Subcutaneous abdominal adipose tissue (tissue), 5 donors: ENCODE measurements at regions not wholly inside any gene's neighbourhood (a gene's known extent, or its start where the extent isn't known, plus 50 kb on each side); places are given as distances from the start of the nearest gene placed in this dataset.

Source experiments
- H3K27ac ChIP-seq: one replicate; pipeline ENCODE4 v1.7.0; 2013; ENCODE audit warnings: low read depth, mild to moderate bottlenecking, inconsistent platforms, low read length, moderate library complexity
- H3K27me3 ChIP-seq, 5 donors: one replicate each; pipeline ENCODE4 v1.7.0; 2013; ENCODE audit warnings: low read length in 5 of 5, inconsistent platforms in 1 of 5; ENCODE audit not compliant: control insufficient read depth in 5 of 5, insufficient read depth in 4 of 5
- H3K36me3 ChIP-seq, 5 donors: one replicate each; pipeline ENCODE4 v1.7.0; 2013; ENCODE audit warnings: low read length in 5 of 5; ENCODE audit not compliant: control insufficient read depth in 5 of 5, insufficient read depth in 5 of 5
- H3K4me1 ChIP-seq, 5 donors: one replicate each; pipeline ENCODE4 v1.7.0; 2013; ENCODE audit warnings: low read length in 5 of 5, mild to moderate bottlenecking in 3 of 5, moderate library complexity in 1 of 5; ENCODE audit not compliant: control insufficient read depth in 5 of 5, insufficient read depth in 5 of 5
- H3K4me3 ChIP-seq, 5 donors: one replicate each; pipeline ENCODE4 v1.7.0; 2013; ENCODE audit warnings: low read length in 5 of 5, low read depth in 1 of 5
- H3K9ac ChIP-seq, 5 donors: one replicate each; pipeline ENCODE4 v1.7.0; 2013; ENCODE audit warnings: low read length in 5 of 5, mild to moderate bottlenecking in 4 of 5, moderate library complexity in 3 of 5
- H3K9me3 ChIP-seq, 5 donors: one replicate each; pipeline ENCODE4 v1.7.0; 2013; ENCODE audit warnings: low read length in 5 of 5; ENCODE audit not compliant: control insufficient read depth in 5 of 5
- donor health status: healthy.
- donor health status: healthy.
- donor health status: healthy.
- donor health status: healthy.
- donor health status: healthy.

DNA sequence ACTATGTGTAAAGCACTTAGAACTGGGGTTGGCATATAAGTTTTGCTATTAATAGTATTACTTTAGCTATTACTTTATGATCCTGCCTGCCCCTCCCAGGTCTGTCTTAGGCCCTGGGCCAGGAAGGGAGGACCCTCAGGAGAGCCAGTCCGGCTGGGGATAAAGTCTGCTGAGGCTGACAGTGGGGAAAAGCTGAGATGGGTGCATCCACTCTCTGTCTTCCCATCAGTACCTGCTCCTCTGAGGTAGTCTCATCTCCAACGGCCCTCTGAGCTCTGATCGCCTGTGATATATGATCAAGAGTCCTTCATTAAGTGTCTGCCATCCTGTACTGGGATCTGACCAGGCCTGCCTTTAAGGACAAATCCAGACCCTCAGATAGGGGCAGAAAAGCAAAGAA lies 156.5 kb upstream of the PJA1 start:
- Histone ChIP-seq H3K36me3 (no peaks in the 10 kb centered on the region), H3K4me1 (no peaks in the 10 kb centered on the region), H3K27ac (no peak overlapping the region), H3K4me3 (no peak overlapping the region), H3K9me3 (no peaks in the 10 kb centered on the region), H3K27me3 (peaks cover 0 to 20% (median 14%) of the 10 kb centered on the region in 5 donors), H3K9ac (no peak overlapping the region)

DNA sequence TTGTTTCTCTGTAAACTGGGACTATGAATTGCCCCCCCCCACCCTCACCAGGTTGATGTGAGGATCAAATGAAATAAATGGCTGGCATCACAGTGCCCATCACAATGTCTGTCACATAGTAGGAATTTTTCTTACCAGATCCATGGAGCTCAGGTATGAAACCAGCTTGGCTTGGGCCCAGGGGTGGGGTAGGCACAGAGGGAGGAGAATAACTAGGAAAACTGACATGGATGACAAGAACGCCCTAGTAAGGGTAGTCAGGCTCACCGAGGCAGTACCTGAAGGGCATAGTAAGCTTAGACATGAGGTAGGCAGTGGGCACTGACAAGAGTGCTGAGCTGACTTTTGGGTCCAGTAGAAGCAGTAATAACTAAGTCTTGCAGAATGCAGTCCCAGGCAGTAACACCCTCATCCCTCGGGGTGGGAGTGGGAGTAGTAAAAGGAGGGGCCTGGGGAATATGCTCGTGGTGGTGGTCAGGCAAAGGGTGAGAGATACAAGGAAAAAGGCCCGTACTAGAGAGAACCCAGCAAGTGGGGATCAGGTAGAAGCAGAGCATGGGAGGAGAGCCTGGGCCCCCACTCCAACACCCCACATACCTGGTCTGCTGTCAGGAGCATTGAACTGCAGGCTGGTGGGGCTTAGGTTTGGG lies 155.9 kb upstream of the PJA1 start:
- Histone ChIP-seq H3K9me3 (no peaks in the 10 kb centered on the region), H3K36me3 (no peaks in the 10 kb centered on the region)

DNA sequence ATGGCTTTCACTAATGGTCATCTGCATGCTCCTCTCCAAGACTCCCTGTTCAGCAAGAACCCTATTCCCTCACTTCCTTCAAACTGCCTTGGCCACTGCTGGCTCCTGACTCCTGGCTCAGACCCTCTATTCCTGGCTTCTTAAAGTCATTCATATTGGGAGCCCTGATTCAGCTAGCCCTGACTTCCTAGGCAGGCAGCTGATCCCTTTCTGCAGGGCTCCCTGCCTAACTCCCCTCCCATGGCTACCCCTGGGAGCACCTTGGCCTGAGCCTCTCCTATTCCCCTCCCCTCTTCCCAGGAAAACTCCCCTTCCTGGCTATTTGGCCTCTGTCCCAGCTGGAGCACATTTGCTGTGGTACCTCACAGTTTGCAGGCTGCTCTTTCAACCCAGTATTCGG lies 154.9 kb upstream of the PJA1 start:
- Histone ChIP-seq H3K4me3 (no peak overlapping the region), H3K4me1 (no peaks in the 10 kb centered on the region), H3K9ac (no peak overlapping the region), H3K27me3 (peaks cover 0 to 24% (median 14%) of the 10 kb centered on the region in 5 donors), H3K36me3 (no peaks in the 10 kb centered on the region), H3K27ac (no peak overlapping the region), H3K9me3 (no peaks in the 10 kb centered on the region)

More for the DNA sequence above, 155.9 kb upstream of the PJA1 start:
- H3K27me3 ChIP-seq: peaks cover 0 to 20% (median 14%) of the 10 kb centered on the region in 5 donors
- no peak overlapping the region for H3K27ac ChIP-seq
- no peak overlapping the region for H3K4me3 ChIP-seq
- H3K4me1 ChIP-seq: no peaks in the 10 kb centered on the region
- H3K9ac ChIP-seq: no peak overlapping the region

DNA sequence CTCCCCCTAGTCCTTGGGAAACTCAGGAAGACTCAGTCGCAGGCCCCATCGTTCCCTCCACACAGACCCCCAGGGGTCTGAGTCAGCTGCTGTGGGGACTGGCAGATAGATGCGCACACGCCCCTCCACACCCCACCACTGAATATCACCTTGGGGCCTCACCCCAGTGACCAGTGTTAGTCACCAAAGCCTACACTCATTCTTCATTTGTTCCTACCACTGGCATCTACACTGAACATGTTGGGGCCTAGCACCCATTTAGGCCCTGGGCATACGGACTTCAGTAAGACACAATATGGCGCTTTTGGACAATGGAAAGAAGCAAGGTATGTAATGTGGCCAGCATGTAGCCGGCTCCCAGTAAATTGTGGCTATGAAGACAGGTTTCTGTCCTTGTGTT lies 154.1 kb upstream of the PJA1 start:
- no peaks in the 10 kb centered on the region for H3K9me3 ChIP-seq
- H3K9ac ChIP-seq: no peak overlapping the region
- H3K4me3 ChIP-seq: no peak overlapping the region
- no peak overlapping the region for H3K27ac ChIP-seq
- H3K4me1 ChIP-seq: no peaks in the 10 kb centered on the region
- H3K27me3 ChIP-seq: peaks cover 0 to 22% (median 14%) of the 10 kb centered on the region in 5 donors
- no peaks in the 10 kb centered on the region for H3K36me3 ChIP-seq

DNA sequence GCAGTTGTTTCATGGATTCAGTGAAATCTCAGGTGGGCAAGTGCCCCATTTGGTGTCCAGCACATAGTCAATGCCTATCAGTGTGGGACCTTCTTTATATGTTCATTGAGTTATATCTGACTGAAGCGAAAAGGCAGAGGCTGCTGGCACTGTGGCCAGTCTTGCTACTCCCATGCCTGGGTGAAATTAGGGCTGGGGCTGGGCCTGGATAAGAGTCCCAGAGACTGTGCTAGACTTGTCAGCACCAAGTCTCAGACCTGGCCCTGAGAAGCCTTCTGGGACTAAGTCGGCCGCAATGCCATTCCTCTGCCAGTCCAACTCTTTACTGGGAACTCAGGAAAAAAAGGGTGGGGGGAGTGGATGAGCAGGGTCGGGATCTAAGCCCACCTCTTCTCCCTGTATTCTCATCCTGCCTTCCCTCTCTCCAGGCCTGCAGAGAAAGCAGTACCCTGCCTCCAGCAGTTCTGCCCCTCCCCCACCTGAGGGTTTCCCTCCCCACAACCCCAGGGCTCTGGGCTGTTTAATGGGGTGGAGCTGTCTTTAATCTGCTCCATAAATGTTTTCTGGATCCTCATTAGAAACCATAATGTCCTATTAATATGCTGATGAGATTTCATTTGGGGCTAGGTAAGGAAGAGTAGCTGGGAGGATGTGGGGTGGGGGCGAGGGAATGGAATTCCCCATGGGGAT lies 153.5 kb upstream of the PJA1 start:
- no peaks in the 10 kb centered on the region for H3K4me1 ChIP-seq
- peaks cover 0 to 21% (median 11%) of the 10 kb centered on the region in 5 donors for H3K27me3 ChIP-seq
- no peaks in the 10 kb centered on the region for H3K36me3 ChIP-seq
- no peaks in the 10 kb centered on the region for H3K9me3 ChIP-seq
- H3K9ac ChIP-seq: no peak overlapping the region
- H3K4me3 ChIP-seq: no peak overlapping the region
- H3K27ac ChIP-seq: no peak overlapping the region

DNA sequence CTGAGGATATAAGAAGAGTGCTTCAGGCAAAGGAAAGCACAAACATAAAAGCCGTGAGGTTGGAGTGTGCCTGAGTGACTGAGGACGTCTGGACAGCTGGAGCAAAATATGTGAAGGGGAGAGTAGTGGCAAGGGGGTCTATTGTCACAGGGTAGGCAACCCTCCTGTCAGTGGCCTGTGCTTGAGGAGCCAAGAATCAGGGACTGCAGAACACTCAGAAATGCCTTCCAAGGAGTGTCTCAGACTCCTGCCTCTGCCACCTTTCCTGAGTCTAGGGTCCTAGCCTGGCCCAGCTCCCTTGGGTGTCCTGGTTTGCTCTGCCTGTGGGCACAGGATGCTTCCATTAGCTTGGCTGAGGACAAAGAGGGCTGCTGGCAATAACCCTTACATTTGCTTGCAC lies 152.5 kb upstream of the PJA1 start:
- H3K27ac ChIP-seq: no peak overlapping the region
- H3K9ac ChIP-seq: no peak overlapping the region
- peaks cover 0 to 21% (median 11%) of the 10 kb centered on the region in 5 donors for H3K27me3 ChIP-seq
- H3K4me3 ChIP-seq: no peak overlapping the region
- no peaks in the 10 kb centered on the region for H3K9me3 ChIP-seq
- H3K36me3 ChIP-seq: no peaks in the 10 kb centered on the region
- no peaks in the 10 kb centered on the region for H3K4me1 ChIP-seq

DNA sequence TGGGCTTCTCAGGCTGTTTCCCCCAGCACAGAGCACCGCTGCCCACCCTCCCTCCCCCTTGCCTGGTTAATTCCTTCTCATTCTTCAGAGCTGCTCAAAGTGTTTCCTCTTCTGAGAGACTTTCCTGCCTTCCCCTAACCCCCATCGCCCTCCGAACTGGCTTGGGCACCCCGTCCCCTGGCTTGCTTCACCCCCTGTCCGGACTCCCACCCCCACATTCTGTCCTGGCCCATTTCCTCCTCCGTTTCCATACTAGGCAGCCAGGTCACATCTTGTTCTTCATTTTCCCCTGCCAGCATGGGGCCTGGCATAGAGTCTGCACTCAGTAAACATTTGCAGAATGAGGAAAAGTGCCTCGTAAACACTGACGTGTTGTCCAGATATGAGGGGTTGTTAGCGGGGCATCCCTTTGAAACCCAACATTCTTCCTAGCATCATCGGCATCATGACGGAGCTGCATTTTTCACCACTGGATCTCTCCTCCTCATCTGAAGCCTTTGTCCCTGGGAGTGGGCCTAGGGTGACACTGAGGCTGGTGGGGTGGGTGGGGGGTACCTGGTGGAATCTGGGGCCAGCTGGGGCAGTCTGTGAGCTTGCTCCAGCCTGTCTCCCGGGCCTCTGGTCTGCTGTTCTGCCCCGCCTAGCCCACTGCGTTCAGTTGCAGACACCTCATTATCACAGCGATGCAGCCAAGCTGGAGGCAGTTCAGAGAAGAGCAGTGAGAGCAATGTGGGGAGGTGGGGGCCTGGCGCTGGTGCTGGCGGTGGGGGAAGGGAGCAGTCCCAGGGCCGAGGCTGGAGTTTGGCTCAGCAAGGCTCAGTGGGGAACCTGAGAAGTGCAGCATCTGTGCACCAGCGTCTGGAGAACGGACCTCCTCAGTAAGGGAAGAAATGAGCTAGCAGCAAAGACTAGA lies 149.4 kb upstream of the PJA1 start:
- Histone ChIP-seq H3K4me1 (no peaks in the 10 kb centered on the region), H3K9ac (no peak overlapping the region), H3K36me3 (no peaks in the 10 kb centered on the region), H3K4me3 (no peak overlapping the region), H3K9me3 (no peaks in the 10 kb centered on the region), H3K27me3 (peaks cover 0 to 28% (median 16%) of the 10 kb centered on the region in 5 donors), H3K27ac (no peak overlapping the region)

DNA sequence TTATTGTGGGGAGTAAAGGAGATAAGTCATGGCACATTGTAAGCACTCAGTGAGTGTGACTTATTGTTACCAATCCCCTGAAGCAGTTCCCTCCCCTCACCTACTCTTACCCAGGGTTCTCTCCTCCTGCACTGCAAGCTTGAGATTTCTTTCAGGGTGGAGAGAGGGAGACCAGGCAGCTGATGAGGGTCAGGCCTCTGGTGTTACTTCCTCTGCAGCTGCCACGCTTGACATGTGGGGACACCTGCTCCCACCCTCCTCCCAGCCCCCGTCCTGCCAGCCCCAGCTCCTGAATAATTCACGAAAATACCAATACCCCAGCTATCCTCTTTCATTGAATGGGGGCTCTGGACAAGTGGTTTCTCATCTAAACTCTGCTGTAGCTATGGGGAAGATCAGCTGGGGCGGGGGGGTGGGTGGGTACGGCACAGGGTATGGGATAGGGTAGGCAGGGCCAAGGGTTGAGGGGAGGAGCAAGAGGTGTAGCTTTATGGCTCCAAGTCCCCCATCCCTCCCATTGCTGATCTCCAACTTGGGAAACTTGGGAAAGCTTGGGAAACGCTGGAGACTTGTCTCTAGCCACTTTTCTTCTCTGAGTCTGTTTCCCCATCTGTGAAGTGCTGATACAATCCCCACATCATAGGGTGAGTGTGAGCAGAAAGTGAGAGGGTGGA lies 148.5 kb upstream of the PJA1 start:
- Histone ChIP-seq H3K9me3 (no peaks in the 10 kb centered on the region), H3K27me3 (peaks cover 0 to 23% (median 16%) of the 10 kb centered on the region in 5 donors), H3K4me3 (no peak overlapping the region), H3K4me1 (no peaks in the 10 kb centered on the region), H3K27ac (no peak overlapping the region), H3K9ac (no peak overlapping the region), H3K36me3 (no peaks in the 10 kb centered on the region)

DNA sequence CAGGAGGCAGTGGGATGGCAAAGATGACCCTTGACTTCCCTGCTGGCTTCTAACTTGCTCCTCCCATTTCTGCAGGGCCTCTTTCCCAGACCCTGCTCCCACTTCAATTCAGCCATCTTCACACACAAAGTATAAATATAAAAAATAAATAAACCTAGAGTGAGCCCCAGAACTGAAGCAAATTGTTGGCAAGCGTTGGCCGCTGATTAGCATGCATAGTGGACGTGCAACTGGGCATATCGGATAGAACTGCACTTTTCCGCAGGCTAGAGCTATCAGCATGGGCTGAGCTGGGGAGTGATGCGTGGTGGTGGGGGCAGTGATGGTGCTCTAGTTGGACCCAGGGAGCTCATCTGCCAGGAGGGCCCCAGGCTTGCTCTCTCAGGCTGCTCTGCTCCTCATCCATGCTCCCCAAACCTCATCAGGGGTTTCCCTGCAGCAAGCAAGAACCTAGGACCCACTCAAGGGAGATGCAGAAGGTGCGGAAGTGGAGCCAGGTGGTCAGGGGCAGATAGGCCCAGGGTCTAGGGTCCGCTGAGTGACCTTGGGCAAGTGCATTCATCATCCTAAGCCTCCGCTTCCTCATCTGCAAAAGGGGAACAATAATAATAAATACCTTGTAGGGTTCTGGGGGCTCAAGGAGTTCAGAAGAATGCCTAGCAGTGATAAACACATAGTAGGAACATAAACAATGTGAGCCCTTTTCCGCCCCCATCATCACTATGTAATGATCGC lies 146.8 kb upstream of the PJA1 start:
- Histone ChIP-seq H3K36me3 (no peaks in the 10 kb centered on the region), H3K4me1 (no peaks in the 10 kb centered on the region), H3K9me3 (no peaks in the 10 kb centered on the region), H3K27me3 (peaks cover 0 to 14% (median 14%) of the 10 kb centered on the region in 5 donors), H3K27ac (no peak overlapping the region), H3K9ac (no peak overlapping the region), H3K4me3 (no peak overlapping the region)
